ENCODE measurements at regions not wholly inside any gene's neighbourhood (a gene's known extent, or its start where the extent isn't known, plus 50 kb on each side); places are given as distances from the start of the nearest gene placed in this dataset.

DNA sequence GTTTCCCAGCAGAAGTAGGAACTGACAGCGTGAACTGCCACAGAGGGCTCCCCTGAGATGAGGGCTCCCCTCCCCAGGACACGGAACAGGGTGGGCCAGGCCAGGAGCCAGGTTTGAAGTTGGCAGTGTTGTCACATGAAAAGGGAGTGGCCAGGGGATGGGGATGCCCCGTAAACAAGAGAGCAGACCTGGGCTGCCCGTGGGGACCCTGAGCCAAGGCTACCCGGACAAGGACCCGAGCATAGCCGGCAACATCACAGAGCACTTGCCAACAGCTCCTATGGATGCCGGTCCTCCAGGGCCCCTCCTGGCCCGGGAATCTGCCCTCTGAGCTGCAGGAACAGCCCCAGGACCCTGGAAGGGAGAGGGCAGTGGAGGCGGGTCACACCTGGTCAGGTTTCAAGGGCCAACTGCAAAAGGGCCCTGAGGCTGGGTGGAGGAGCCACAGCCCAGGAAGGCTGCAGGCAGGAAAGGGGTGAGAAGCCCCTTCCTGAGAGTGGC is 102.1 kb downstream of the CPZ start:
- no peak for TF ChIP-seq SIN3A (conservative IDR thresholded peaks at IDR 0.05 in 1 of 2, IDR thresholded peaks at IDR 0.05 in 1 of 2; ENCODE audit: low read depth in 1 of 2, low read length in 2 of 2)
- no peak for TF ChIP-seq POLR2A (IDR thresholded peaks at IDR 0.05; ENCODE audit: control extremely low read depth in 1 of 2, low read depth in 2 of 2, low read length in 2 of 2)
- TF ChIP-seq, protein P1, sequence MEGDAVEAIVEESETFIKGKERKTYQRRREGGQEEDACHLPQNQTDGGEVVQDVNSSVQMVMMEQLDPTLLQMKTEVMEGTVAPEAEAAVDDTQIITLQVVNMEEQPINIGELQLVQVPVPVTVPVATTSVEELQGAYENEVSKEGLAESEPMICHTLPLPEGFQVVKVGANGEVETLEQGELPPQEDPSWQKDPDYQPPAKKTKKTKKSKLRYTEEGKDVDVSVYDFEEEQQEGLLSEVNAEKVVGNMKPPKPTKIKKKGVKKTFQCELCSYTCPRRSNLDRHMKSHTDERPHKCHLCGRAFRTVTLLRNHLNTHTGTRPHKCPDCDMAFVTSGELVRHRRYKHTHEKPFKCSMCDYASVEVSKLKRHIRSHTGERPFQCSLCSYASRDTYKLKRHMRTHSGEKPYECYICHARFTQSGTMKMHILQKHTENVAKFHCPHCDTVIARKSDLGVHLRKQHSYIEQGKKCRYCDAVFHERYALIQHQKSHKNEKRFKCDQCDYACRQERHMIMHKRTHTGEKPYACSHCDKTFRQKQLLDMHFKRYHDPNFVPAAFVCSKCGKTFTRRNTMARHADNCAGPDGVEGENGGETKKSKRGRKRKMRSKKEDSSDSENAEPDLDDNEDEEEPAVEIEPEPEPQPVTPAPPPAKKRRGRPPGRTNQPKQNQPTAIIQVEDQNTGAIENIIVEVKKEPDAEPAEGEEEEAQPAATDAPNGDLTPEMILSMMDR (IDR thresholded peaks at IDR 0.05; ENCODE audit: control extremely low read depth in 1 of 3, insufficient read depth in 1 of 3, low read depth in 1 of 3, low read length in 3 of 3), result no peak
- no peak for TF ChIP-seq RAD21 (IDR thresholded peaks at IDR 0.05 in 1 of 2, conservative IDR thresholded peaks at IDR 0.05 in 1 of 2; ENCODE audit: low read depth in 2 of 2, low read length in 2 of 2)
- TF ChIP-seq TAF1 (IDR thresholded peaks at IDR 0.05; ENCODE audit: low read depth, low read length), result no peak
- no peak for TF ChIP-seq EZH2 (IDR thresholded peaks at IDR 0.05; ENCODE audit: low read depth, low read length, severe bottlenecking)
- no peak for TF ChIP-seq CREB1 (IDR thresholded peaks at IDR 0.05)
- TF ChIP-seq EGR1 (IDR thresholded peaks at IDR 0.05; ENCODE audit: borderline replicate concordance, low read depth, low read length), result no peak

All from H1 (cell line).